ENCODE measurements at regions not wholly inside any gene's neighbourhood (a gene's known extent, or its start where the extent isn't known, plus 50 kb on each side); places are given as distances from the start of the nearest gene placed in this dataset.

GRCh38 chr3:78090382-78090781 is 1050.5 kb downstream of the ROBO2 start:
- H2AFZ ChIP-seq (ENCODE audit: low read length) = no peak overlapping the region
- DNase-seq (ENCODE audit: low spot score) (no peak), ATAC-seq (no peak), FAIRE-seq (no peak)
- H4K20me1 ChIP-seq (ENCODE audit: insufficient read depth, low read length) = no peaks in the 10 kb centered on the region
- TF ChIP-seq UBTF (CRISPR knock-in tag; IDR thresholded peaks at IDR 0.05) (no peak), PLSCR1 (CRISPR knock-in tag; IDR thresholded peaks at IDR 0.05; ENCODE audit: borderline replicate concordance) (no peak), ZNF547 (CRISPR knock-in tag; IDR thresholded peaks at IDR 0.05) (no peak), CBX1 (IDR thresholded peaks at IDR 0.05; ENCODE audit: low read depth) (no peak), ZBTB25 (CRISPR knock-in tag; IDR thresholded peaks at IDR 0.05) (no peak)
- ChIA-PET CTCF (ENCODE audit: low intra/inter-chr PET ratio, low total read pairs) (no interaction called here), POLR2A (no interaction called here)
- no peak overlapping the region for H3K4me2 ChIP-seq (ENCODE audit: low read depth, low read length)
- no peaks in the 10 kb centered on the region for H3K36me3 ChIP-seq (replicated peaks in 1 of 2; ENCODE audit: control insufficient read depth in 1 of 2, insufficient read depth in 2 of 2, low read length in 2 of 2)
- intact Hi-C loops (cut with micrococcal nuclease; ENCODE audit: unreplicated experiment) (no loop called here), in situ Hi-C loops (cut with HindIII; ENCODE audit: extremely low pct_ligation_motif_present, low pct_unique_long_range_greater_than_20kb) (no loop called here)
- H3K27ac ChIP-seq (ENCODE audit: extremely low read length, insufficient read depth, low read length) = no peak overlapping the region
- no peaks in the 10 kb centered on the region for H3K9me3 ChIP-seq (ENCODE audit: low read length)
- H3K79me2 ChIP-seq (ENCODE audit: insufficient read depth, low read length) = no peaks in the 10 kb centered on the region
- no peaks in the 10 kb centered on the region for H3K27me3 ChIP-seq (ENCODE audit: control insufficient read depth in 1 of 2, insufficient read depth in 2 of 2, low read length in 2 of 2)
- no TSS peak for BruUV-seq (replicated peaks)
- no peak overlapping the region for H3K9ac ChIP-seq (ENCODE audit: insufficient read depth, low read depth, low read length)
- WGBS (ENCODE audit: low lambda C conversion rate) = 25% methylated on average over 3 of the region's 3 CpGs
- no peak overlapping the region for H3K4me3 ChIP-seq (replicated peaks in 1 of 3; ENCODE audit: insufficient read depth in 1 of 3, low read depth in 2 of 3, low read length in 3 of 3)
- H3K4me1 ChIP-seq (ENCODE audit: insufficient read depth, low read length) = no peaks in the 10 kb centered on the region
